GM19240 (cell line): ENCODE measurements at regions not wholly inside any gene's neighbourhood (a gene's known extent, or its start where the extent isn't known, plus 50 kb on each side); places are given as distances from the start of the nearest gene placed in this dataset.

Experiments used
- DNase-seq: peaks from one replicate; pipeline ENCODE4 v3.0.0; 2011; ENCODE audit warnings: low spot score; ENCODE audit not compliant: insufficient read length

GRCh38 chr12:116455540-116456329 is 103.4 kb upstream of the MAP1LC3B2 start:
- no peak for DNase-seq

GRCh38 chr12:116456330-116457082 is 102.7 kb upstream of the MAP1LC3B2 start:
- DNase-seq, result no peak

- DNase-seq, result no peak
Measured at GRCh38 chr12:116458492-116458891, 100.7 kb upstream of the MAP1LC3B2 start.

GRCh38 chr12:116459011-116459875 is 99.9 kb upstream of the MAP1LC3B2 start:
- DNase-seq, result no peak

- no peak for DNase-seq
Measured at GRCh38 chr12:116459916-116460663, 99.1 kb upstream of the MAP1LC3B2 start.

- no peak for DNase-seq
Measured at GRCh38 chr12:116461060-116461459, 98.1 kb upstream of the MAP1LC3B2 start.

GRCh38 chr12:116463366-116463765 is 95.8 kb upstream of the MAP1LC3B2 start:
- DNase-seq, result no peak

- no peak for DNase-seq
Measured at GRCh38 chr12:116465407-116465806, 93.8 kb upstream of the MAP1LC3B2 start.

GRCh38 chr12:116465856-116466255 is 93.3 kb upstream of the MAP1LC3B2 start:
- DNase-seq, result no peak

- no peak for DNase-seq
Measured at GRCh38 chr12:116466536-116466935, 92.6 kb upstream of the MAP1LC3B2 start.

- DNase-seq, result no peak
Measured at GRCh38 chr12:116469344-116469743, 89.8 kb upstream of the MAP1LC3B2 start.

- DNase-seq, result no peak
Measured at GRCh38 chr12:116471544-116471943, 87.6 kb upstream of the MAP1LC3B2 start.

GRCh38 chr12:116472193-116472592 is 87.0 kb upstream of the MAP1LC3B2 start:
- no peak for DNase-seq

GRCh38 chr12:116473416-116473815 is 85.8 kb upstream of the MAP1LC3B2 start:
- DNase-seq, result no peak

- DNase-seq, result no peak
Measured at GRCh38 chr12:116474331-116474730, 84.8 kb upstream of the MAP1LC3B2 start.

- DNase-seq, result no peak
Measured at GRCh38 chr12:116474899-116475298, 84.3 kb upstream of the MAP1LC3B2 start.

- DNase-seq, result no peak
Measured at GRCh38 chr12:116476227-116476822, 82.9 kb upstream of the MAP1LC3B2 start.

GRCh38 chr12:116478243-116478773 is 80.9 kb upstream of the MAP1LC3B2 start:
- DNase-seq, result no peak

GRCh38 chr12:116480210-116480810 is 78.9 kb upstream of the MAP1LC3B2 start:
- no peak for DNase-seq

GRCh38 chr12:116481726-116482125 is 77.5 kb upstream of the MAP1LC3B2 start:
- no peak for DNase-seq
